Limb (tissue), 2 donors: ENCODE measurements at regions not wholly inside any gene's neighbourhood (a gene's known extent, or its start where the extent isn't known, plus 50 kb on each side); places are given as distances from the start of the nearest gene placed in this dataset.
A peak's percentile ranks its signal among the peaks of the same experiment; 100 is the strongest.

Experiments used
- DNase-seq, 2 donors: peaks; one replicate each; pipeline ENCODE4 v3.0.0-alpha.2; 2016; ENCODE audit errors: extremely low spot score in 2 of 2

GRCh38 chr3:107428051-107428858 is 51.0 kb downstream of the CCDC54 start:
- no peak for DNase-seq

GRCh38 chr3:107429320-107430181 is 52.3 kb downstream of the CCDC54 start:
- DNase-seq: peak; percentile 84 to 91

- no peak for DNase-seq
Measured at GRCh38 chr3:107430214-107430995, 53.2 kb downstream of the CCDC54 start.

GRCh38 chr3:107430996-107431245 is 53.7 kb downstream of the CCDC54 start:
- DNase-seq: no peak

GRCh38 chr3:107431246-107432012 is 54.2 kb downstream of the CCDC54 start:
- DNase-seq: peak; percentile 58 to 82

- no peak for DNase-seq
Measured at GRCh38 chr3:107432013-107432515, 54.8 kb downstream of the CCDC54 start.

GRCh38 chr3:107432646-107433045 is 55.4 kb downstream of the CCDC54 start:
- no peak for DNase-seq

GRCh38 chr3:107436029-107436428 is 58.8 kb downstream of the CCDC54 start:
- DNase-seq: no peak

GRCh38 chr3:107438671-107439070 is 61.4 kb downstream of the CCDC54 start:
- no peak for DNase-seq

GRCh38 chr3:107441617-107442016 is 64.4 kb downstream of the CCDC54 start:
- no peak for DNase-seq

- no peak for DNase-seq
Measured at GRCh38 chr3:107443461-107443860, 66.2 kb downstream of the CCDC54 start.

- no peak for DNase-seq
Measured at GRCh38 chr3:107446706-107447105, 69.5 kb downstream of the CCDC54 start.

GRCh38 chr3:107450254-107450893 is 72.4 kb upstream of the BBX start:
- DNase-seq: no peak

GRCh38 chr3:107452436-107452835 is 70.3 kb upstream of the BBX start:
- DNase-seq: no peak

- no peak for DNase-seq
Measured at GRCh38 chr3:107453504-107453903, 69.3 kb upstream of the BBX start.

GRCh38 chr3:107455621-107456020 is 67.1 kb upstream of the BBX start:
- no peak for DNase-seq

- DNase-seq: no peak
Measured at GRCh38 chr3:107456501-107456900, 66.3 kb upstream of the BBX start.

GRCh38 chr3:107458871-107459270 is 63.9 kb upstream of the BBX start:
- DNase-seq: no peak

GRCh38 chr3:107461721-107462120 is 61.0 kb upstream of the BBX start:
- DNase-seq: no peak

- no peak for DNase-seq
Measured at GRCh38 chr3:107464037-107464436, 58.7 kb upstream of the BBX start.
